ENCODE measurements at regions not wholly inside any gene's neighbourhood (a gene's known extent, or its start where the extent isn't known, plus 50 kb on each side); places are given as distances from the start of the nearest gene placed in this dataset.

GRCh38 chr13:90254437-90254836, 1093.0 kb upstream of the MIR17HG start:
- H2AFZ ChIP-seq (ENCODE audit: low read depth, low read length, poor library complexity, severe bottlenecking), result no peak overlapping the region
- H3K79me2 ChIP-seq (ENCODE audit: insufficient read depth, low read length), result no peaks in the 10 kb centered on the region
- H3K4me3 ChIP-seq (replicated peaks in 1 of 2; ENCODE audit: low read depth in 1 of 2, low read length in 2 of 2), result no peak overlapping the region
- RAD21 ChIA-PET (ENCODE audit: low non-redundant PET in 1 of 2, low total read pairs in 2 of 2, uncharacterized antibody in 2 of 2, unreplicated experiment in 2 of 2), result no interaction called here
- no peak overlapping the region for H3K4me2 ChIP-seq (ENCODE audit: low read length)
- H3K4me1 ChIP-seq (ENCODE audit: control insufficient read depth in 1 of 2, insufficient read depth in 2 of 2, low read length in 2 of 2), result no peaks in the 10 kb centered on the region
- no peak overlapping the region for H3K9ac ChIP-seq (ENCODE audit: low read length)
- no peaks in the 10 kb centered on the region for H3K9me2 ChIP-seq (ENCODE audit: insufficient read depth)
- DNase-seq (ENCODE audit: low read depth, low spot score) (no peak), ATAC-seq (no peak)
- CTCF ChIA-PET, result no interaction called here
- BruUV-seq (replicated peaks), result no TSS peak
- intact Hi-C loops (cut with micrococcal nuclease), result no loop called here
- no peak for TF ChIP-seq TCF7L2 (IDR thresholded peaks at IDR 0.05; ENCODE audit: borderline replicate concordance, extremely low read depth, insufficient read depth, insufficient read length)
- no peak for TF ChIP-seq MAX (IDR thresholded peaks at IDR 0.05)
- TF ChIP-seq ATF3 (IDR thresholded peaks at IDR 0.05), result no peak
- no peak for TF ChIP-seq RAD21 (IDR thresholded peaks at IDR 0.05; ENCODE audit: low read depth)
- TF ChIP-seq JUND (IDR thresholded peaks at IDR 0.05), result no peak
- H3K36me3 ChIP-seq (ENCODE audit: control insufficient read depth in 1 of 2, insufficient read depth in 2 of 2, low read length in 2 of 2), result no peaks in the 10 kb centered on the region
- H3K9me3 ChIP-seq (ENCODE audit: control insufficient read depth in 1 of 2, insufficient read depth in 1 of 2, low read depth in 1 of 2, low read length in 2 of 2), result no peaks in the 10 kb centered on the region; a peak in 1 of 4 replicates
- POLR2A ChIA-PET, result no interaction called here
- no peak overlapping the region for H3K27ac ChIP-seq (ENCODE audit: low read depth, low read length)
- H3K27me3 ChIP-seq (ENCODE audit: insufficient read depth, low read length), result no peaks in the 10 kb centered on the region
- no peaks in the 10 kb centered on the region for H4K20me1 ChIP-seq (ENCODE audit: insufficient read depth)

DNA sequence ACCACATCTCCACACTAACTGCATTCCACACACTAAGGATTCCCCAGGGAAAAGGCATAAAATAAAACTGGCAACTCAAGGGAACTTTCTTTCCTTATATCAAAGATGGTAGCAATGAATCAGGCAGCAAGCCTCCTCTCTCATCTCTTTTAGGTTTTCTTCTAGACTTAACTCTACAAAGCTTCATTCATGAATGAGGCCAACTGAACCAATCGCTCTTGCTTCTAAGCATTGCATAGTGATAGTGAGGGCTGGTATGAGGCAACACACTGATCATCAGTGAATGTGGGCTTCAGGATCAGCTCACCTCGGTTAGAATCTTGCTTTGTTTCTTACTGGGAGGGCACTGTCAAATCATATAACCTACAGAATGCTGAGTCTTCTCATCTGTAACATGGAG, 1090.7 kb upstream of the MIR17HG start:
- no peaks in the 10 kb centered on the region; a peak in 1 of 4 replicates for H3K9me3 ChIP-seq (ENCODE audit: control insufficient read depth in 1 of 2, insufficient read depth in 1 of 2, low read depth in 1 of 2, low read length in 2 of 2)
- POLR2A ChIA-PET, result no interaction called here
- no peaks in the 10 kb centered on the region for H3K36me3 ChIP-seq (ENCODE audit: control insufficient read depth in 1 of 2, insufficient read depth in 2 of 2, low read length in 2 of 2)
- RAD21 ChIA-PET (ENCODE audit: low non-redundant PET in 1 of 2, low total read pairs in 2 of 2, uncharacterized antibody in 2 of 2, unreplicated experiment in 2 of 2), result no interaction called here
- H3K4me2 ChIP-seq (ENCODE audit: low read length), result no peak overlapping the region
- no TSS peak for BruUV-seq (replicated peaks)
- H3K9ac ChIP-seq (ENCODE audit: low read length), result no peak overlapping the region
- H2AFZ ChIP-seq (ENCODE audit: low read depth, low read length, poor library complexity, severe bottlenecking), result no peak overlapping the region
- CTCF ChIA-PET, result no interaction called here
- no peak for ATAC-seq
- DNase-seq (ENCODE audit: low read depth, low spot score), result no peak
- no peak overlapping the region for H3K27ac ChIP-seq (ENCODE audit: low read depth, low read length)
- H3K27me3 ChIP-seq (ENCODE audit: insufficient read depth, low read length), result no peaks in the 10 kb centered on the region
- no peaks in the 10 kb centered on the region for H3K9me2 ChIP-seq (ENCODE audit: insufficient read depth)
- no peak overlapping the region for H3K4me3 ChIP-seq (replicated peaks in 1 of 2; ENCODE audit: low read depth in 1 of 2, low read length in 2 of 2)
- intact Hi-C loops (cut with micrococcal nuclease), result no loop called here
- no peaks in the 10 kb centered on the region for H3K79me2 ChIP-seq (ENCODE audit: insufficient read depth, low read length)
- no peaks in the 10 kb centered on the region for H4K20me1 ChIP-seq (ENCODE audit: insufficient read depth)
- no peaks in the 10 kb centered on the region for H3K4me1 ChIP-seq (ENCODE audit: control insufficient read depth in 1 of 2, insufficient read depth in 2 of 2, low read length in 2 of 2)
- TF ChIP-seq SP1 (IDR thresholded peaks at IDR 0.05; ENCODE audit: low read depth), result no peak
- TF ChIP-seq CTCF (IDR thresholded peaks at IDR 0.05 in 2 of 3, conservative IDR thresholded peaks at IDR 0.05 in 1 of 3; ENCODE audit: borderline replicate concordance in 1 of 3, insufficient read depth in 1 of 3, low read depth in 2 of 3, low read length in 2 of 3), result no peak
- no peak for TF ChIP-seq YY1 (IDR thresholded peaks at IDR 0.05; ENCODE audit: extremely low read depth, insufficient replicate concordance, low read depth, low read length)
- no peak for TF ChIP-seq TCF7L2 (IDR thresholded peaks at IDR 0.05; ENCODE audit: borderline replicate concordance, extremely low read depth, insufficient read depth, insufficient read length)
- TF ChIP-seq, protein P1, sequence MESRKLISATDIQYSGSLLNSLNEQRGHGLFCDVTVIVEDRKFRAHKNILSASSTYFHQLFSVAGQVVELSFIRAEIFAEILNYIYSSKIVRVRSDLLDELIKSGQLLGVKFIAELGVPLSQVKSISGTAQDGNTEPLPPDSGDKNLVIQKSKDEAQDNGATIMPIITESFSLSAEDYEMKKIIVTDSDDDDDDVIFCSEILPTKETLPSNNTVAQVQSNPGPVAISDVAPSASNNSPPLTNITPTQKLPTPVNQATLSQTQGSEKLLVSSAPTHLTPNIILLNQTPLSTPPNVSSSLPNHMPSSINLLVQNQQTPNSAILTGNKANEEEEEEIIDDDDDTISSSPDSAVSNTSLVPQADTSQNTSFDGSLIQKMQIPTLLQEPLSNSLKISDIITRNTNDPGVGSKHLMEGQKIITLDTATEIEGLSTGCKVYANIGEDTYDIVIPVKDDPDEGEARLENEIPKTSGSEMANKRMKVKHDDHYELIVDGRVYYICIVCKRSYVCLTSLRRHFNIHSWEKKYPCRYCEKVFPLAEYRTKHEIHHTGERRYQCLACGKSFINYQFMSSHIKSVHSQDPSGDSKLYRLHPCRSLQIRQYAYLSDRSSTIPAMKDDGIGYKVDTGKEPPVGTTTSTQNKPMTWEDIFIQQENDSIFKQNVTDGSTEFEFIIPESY (IDR thresholded peaks at IDR 0.05; ENCODE audit: extremely low read depth, insufficient replicate concordance, low read length), result no peak
- TF ChIP-seq JUND (IDR thresholded peaks at IDR 0.05), result no peak
- TF ChIP-seq ZNF274 (IDR thresholded peaks at IDR 0.05; ENCODE audit: low read depth, low read length), result no peak
- TF ChIP-seq EZH2phosphoT487 (IDR thresholded peaks at IDR 0.05; ENCODE audit: borderline replicate concordance), result no peak
- TF ChIP-seq EZH2 (IDR thresholded peaks at IDR 0.05), result no peak
- TF ChIP-seq POLR2A (IDR thresholded peaks at IDR 0.05; ENCODE audit: borderline replicate concordance, extremely low read depth, insufficient read depth, insufficient read length), result no peak
- TF ChIP-seq SRF (IDR thresholded peaks at IDR 0.05; ENCODE audit: low read depth), result no peak
- TF ChIP-seq ZFX (IDR thresholded peaks at IDR 0.05), result no peak
- no peak for TF ChIP-seq CEBPB (IDR thresholded peaks at IDR 0.05; ENCODE audit: low read depth)
- TF ChIP-seq ATF3 (IDR thresholded peaks at IDR 0.05), result no peak

Measured in HCT116 (cell line).